Stromal cell of bone marrow (primary cell): ENCODE measurements at regions not wholly inside any gene's neighbourhood (a gene's known extent, or its start where the extent isn't known, plus 50 kb on each side); places are given as distances from the start of the nearest gene placed in this dataset.
A peak's percentile ranks its signal among the peaks of the same experiment; 100 is the strongest.

ENCODE experiments used
- DNase-seq: peaks from one replicate; pipeline ENCODE4 v3.0.0-alpha.2; 2012; ENCODE audit warnings: low read depth

DNA sequence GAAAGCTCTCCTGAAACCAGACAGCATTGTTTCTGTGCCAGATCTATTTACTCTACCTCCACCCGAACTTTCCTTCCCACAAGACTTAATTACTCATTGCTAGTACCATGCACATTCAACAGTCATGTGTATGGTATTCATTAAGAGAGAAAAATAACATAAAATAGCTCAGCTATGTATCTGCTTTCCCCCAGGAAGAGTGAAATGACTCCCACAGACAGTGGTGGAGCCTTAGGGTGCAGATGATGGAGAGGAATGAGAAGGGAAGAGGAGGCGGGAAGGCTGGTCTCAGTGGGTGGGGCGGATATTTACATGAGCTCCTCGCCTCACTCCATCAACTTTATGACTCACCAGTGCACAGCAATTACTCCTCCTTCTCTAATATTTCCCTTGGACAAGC, 724.5 kb downstream of the EPHA4 start:
- DNase-seq, result peak; percentile 38

DNA sequence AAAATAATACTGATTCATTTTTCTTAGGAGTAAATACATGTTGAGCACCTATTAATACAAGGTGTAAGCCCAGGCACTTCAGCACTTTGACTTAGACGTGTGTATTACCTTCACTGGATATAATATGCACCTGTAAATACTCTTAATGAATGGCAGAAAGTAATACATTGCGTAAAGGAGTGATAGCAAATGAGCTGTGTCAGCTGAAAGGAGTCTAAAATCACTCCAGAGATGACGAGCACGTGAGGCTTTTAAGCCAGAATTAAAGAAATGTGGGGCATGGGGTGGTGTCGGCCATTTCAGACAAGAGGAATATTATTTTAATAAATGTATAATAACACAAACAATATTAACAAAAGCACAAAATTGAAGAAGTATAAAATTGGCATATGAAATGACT, 722.7 kb downstream of the EPHA4 start:
- DNase-seq, result no peak

DNA sequence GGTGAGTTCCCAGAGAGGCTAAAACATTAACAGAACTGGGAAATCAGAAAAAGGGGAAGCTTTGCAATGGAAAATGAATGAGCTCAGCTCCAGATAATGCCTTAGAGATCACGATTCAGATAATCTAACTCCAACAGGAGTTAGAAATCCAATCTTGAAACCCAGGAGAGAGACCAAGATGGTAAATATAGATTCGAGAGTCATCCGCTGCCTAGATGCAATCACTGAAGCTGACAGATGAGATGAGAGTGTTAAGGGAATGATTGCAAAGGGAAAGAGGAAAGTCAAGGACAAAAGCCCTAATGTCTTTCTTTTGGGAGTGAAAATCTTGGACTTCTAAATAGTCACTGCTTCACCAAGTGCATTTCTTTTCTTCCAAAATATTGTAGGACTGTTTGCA, 722.0 kb downstream of the EPHA4 start:
- DNase-seq, result no peak

DNA sequence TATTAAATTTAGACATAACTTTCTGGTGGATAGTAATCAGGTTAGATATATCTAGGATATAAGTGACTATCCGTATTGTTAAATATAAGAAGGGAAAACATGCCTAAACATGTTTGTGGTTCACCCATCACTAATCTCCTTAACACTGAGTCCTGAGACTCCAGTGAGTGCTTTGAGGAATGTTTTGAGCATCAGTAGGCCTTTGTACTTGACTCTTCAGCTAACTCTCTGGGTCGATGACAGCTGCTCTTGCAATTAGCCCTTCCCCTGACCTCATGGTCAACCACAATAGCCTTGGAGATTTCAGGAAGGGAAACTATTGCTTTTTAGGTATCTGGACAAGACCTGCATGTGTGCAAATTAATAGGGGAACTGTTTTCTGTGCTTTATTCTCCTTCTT, 716.8 kb downstream of the EPHA4 start:
- DNase-seq, result no peak

DNA sequence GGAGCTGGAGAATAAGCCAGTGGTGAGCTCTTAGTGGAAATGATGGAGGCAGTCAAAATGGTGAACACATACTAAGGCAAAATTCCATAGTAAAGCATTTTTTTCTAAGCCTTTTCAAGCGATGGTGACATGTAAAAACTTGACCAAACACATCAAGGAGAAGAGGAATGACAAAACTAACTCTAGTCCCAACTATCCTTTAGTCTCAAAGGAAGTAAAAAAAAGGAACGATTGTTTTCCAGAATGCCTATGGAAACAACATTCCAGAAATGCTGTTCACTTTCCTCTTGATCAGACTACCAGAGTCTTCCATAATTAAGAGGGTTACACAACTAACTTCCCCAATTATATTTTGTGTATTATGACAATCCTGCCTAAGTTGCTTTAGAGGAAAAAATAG, 715.6 kb downstream of the EPHA4 start:
- DNase-seq, result no peak

DNA sequence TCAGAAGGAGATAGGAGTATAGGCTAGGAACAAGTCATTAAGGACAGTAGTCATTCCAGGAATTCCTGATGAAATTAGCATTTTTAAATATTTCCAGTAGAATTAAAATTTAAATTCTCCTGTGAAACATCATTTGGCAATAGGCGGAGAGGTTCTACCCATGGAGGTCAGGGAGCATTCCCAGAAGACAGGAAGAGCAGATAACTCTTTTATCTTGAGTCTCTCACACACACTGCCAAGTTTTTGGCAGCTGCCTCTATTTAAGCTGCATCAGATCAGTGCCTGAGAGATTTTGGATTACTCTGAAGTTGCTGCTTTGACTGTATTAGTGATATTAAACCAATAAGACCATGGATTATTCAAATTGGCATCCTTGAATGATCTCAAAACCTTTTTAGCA, 714.7 kb downstream of the EPHA4 start:
- DNase-seq, result no peak

DNA sequence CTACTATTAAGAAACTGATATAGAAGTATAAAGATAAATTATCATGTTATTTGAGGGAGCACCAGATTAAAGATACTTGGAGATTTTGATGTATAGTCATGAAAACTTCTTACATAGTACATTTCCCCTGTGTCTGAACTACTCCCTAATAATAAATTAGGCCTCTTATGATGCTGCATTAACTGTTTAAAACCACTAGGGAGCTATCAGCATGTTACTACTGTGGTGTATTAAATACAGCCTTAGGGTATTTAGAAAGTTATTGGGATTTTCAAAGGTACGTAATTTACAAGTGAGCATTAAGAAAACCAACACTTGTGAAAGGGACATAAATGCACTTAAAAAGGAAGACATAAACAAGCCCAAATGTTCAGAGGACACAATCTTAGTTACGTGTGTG, 714.0 kb downstream of the EPHA4 start:
- no peak for DNase-seq

DNA sequence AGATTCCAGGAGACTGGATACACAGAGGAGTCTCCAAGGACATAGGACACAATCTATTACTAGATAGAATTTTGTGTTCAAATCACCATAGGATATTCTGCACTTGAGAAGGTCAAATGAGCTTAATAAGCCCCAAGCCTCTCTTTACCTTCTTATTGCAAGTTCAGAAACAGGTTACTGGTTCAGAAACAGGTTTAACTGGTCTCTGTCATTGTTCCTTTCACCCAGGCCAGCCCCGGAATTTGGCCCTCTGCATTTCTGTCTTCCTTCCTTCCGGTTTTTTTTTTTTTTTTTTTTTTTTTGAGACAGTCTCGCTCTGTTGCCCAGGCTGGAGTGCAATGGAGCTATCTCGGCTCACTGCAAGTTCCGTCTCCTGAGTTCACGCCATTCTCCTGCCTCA, 700.2 kb downstream of the EPHA4 start:
- DNase-seq, result no peak

DNA sequence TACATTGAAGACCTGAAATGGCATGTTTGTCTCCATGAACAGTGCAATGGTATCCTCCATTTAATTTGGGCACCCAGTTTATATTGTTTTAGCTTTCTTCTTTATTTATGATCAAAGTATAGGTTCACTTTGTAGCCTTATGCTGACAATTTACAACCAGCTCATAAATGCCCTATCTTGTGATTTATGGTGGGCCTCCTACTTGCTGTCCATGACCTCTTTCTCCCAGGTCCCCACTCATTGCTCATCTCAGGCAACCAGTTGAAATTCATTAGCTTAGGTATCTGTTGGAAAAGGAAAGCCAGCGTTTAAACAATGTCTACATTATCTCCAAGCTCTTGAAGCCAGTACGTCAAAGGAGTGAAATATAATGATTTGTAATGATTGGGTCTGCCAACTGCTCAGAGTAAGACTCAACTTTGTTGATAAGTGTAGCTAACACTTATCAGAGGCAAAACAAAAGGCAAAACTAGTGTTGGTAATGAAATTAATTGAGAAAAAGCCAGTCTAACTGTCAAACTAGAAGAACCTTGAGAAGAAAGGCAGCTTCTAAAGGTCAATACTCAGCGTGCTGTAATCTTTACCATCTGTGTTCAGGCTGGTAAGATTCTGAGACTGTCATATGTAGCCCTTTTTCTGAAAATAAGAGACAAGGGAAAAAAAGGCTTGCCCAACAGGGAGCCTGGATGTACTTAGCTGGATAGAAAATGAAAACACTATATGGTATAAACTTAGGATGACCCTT, 695.9 kb downstream of the EPHA4 start:
- no peak for DNase-seq

DNA sequence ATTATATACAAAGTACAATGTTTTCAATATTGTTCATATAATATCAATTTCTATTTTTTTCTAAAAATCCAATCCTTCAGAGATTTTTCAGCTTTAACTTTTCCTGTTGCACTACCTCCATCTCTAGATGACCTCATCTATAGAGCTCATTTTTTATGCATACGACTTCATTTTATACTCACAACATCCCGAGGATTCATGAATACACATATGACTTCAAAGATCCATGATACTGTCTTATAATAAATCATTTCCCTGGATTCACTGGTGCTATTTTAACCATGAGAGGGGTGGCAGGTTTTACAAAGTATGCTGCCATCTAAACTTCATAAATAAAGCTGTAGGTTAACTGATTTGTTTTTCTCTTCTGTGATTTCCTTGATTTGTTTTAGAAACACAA, 694.6 kb downstream of the EPHA4 start:
- DNase-seq, result no peak

DNA sequence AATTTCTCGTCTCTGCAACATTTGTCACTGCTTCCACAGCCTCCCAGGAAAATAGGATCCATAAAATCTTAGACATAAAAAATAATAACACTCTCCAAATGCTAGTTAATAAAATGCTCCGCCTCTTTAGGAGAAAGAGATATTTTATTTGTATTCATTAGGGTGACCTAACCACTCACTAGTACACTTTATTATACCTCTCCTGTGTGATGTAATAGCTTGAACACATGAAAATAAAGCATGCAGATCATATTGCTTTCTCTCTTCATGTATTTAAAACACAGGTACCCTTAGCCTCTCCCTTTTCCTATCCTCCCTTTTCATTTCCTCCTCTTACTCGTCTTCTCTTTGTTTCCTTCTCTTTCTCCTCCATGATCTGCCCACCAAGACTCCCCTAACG, 694.2 kb downstream of the EPHA4 start:
- DNase-seq, result no peak

DNA sequence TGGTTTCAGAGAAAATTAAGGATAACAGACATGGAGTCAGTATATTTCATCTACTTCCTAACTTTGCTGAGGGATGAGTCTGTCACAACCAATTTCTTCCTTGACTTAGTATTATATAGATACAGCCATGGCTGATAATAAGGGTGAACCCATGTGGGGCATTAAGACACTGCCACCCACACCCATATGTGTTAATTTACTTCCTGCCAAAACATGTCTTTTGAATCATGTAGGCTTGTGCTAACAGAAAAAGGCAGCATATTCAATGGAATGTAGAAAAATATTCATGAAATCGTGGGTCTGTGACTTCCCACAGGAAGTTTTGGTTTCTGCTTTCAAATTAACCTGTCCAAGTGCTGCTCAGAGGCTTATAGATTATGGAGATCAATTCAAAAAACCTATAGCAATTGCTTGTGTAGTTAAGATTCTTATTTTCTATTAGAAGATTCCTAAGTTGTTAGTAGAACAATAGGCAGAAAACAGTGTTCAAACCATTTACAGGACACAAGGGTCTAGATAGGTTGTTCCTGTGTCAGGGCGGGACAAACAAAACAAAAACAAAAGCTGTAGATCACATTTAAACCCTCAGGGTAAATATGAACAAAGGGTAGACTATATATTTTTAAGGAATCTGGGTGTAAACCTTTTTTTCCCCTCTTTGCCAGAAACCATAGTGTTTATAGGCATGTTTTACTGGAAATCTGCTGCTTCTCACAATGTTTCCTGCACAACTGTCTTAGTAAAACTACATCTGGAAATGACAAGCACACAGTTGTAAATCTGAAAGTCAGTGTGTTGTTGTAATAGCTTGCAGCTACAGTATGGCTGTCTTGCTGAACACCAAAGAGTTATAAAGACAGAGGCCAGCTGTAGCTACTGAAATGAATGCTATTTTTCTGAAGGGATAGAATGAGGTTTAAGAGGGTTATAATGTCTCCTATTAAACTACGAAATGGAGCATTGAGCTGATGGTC, 691.2 kb downstream of the EPHA4 start:
- DNase-seq, result no peak

DNA sequence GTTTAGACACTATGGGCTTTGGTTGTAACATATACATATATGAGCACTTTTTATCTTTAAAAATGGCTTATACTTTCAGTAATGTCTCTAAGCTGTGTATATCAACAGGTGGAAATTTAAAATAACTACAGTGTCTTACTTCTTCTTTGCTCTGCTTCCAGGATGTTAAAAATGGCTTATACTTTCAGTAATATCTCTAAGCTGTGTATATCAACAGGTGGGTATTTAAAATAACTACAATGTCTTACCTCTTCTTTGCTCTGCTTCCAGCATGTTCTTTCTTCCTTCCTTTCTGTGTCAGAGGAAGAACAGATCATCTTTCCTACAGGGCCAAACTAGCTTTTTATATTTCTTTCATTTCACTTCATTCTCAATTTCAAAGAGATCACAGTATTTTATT, 689.6 kb downstream of the EPHA4 start:
- DNase-seq, result no peak

DNA sequence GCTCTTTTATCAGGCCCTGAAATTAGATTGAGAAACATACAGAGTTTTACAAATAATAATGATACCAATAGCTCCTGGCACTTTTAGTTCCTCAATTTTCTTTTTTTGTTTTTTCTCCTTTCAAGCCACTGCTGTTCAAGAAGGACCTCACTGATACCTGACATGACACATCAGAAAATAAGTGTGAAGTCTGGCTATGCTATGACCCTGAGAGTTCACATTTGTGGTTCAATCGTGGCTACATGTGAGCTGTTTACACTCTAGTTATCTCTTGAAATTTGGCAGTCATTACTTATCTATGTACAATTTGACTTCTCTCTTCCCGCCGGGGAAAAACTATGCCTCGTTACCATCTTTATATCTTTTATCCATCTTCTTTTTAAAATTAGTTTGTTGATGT, 686.5 kb downstream of the EPHA4 start:
- no peak for DNase-seq

DNA sequence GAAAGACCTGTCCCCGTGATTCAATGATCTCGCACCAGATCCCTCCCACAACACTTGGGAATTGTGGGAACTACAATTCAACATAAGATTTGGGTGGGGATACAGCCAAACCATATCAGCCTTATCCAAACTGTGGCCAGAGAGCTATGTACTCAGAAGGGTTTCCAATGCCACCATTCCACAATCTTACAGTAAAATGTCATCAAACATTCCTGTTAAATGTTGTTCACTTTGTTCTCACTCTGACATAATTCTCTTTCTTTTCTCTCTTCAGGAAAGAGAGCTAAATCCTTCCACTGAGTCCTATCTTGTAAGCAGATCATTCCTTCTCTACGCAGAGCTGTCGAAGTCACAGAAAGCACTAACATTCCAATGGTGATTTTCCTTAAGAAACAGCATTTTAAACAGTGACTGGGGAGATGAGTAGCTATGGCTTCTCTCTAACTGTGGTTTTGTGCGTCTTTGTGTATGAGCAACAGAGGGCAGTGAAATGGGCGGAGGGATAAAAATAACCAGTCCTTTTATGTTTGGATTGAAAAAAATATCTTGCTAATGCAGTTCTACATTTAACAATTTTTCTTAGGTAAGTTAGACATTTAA, 684.7 kb downstream of the EPHA4 start:
- DNase-seq, result peak; percentile 7

DNA sequence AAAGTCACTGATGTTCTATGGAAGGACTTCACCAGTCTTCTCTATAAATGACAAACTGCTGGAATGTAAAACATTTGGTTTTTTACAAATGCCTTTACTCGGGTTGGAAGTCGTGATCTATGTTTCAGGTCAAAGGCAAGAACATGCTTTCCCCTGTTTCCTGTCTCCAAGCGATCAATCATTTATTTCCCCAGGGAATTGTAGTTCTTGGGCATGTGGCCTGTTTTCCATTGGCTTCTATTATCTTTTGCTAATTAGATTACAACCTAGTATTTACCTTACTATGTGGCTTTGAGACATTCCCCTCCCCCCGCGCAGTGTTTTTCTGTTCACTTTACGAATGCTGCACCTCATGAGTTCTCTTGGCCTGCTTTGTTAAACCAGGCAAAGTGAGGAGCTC, 684.2 kb downstream of the EPHA4 start:
- DNase-seq, result no peak

DNA sequence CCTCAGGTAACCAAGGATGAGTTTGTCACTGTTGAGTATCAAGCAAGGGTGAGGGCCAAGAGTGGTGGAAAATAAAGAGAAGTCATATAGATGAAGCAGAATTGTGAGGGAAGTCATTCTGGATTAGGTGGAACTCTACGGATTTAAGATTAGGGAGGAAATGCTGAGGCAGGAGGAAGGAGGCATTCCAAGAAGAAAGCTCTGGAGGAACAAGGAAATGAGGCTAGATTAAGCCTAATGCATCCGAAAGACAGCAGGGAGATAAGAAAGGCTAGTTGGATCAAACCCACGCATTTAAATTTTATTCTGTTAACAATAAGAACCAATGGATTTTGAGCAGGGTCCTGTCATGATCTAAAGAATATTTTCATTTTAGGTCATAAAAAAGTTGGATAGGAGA, 681.2 kb downstream of the EPHA4 start:
- no peak for DNase-seq

DNA sequence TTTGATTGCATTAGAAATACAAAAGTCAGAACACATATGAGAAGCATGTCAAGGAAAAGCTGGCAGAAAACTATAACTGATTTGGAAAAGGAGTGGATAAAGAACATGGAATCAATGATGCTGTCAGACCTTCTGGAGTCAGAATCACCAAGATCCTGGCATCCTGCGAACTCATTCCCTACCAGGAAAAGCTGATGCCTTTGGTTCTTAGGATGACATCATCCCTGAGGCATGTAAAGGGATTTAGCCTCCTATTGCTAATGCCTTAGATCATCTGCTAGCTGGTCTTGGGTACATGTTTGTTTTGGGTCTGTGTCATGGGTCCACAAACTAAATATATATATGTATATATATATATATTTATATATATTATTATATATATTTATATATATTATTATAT, 680.7 kb downstream of the EPHA4 start:
- DNase-seq, result peak; percentile 76

DNA sequence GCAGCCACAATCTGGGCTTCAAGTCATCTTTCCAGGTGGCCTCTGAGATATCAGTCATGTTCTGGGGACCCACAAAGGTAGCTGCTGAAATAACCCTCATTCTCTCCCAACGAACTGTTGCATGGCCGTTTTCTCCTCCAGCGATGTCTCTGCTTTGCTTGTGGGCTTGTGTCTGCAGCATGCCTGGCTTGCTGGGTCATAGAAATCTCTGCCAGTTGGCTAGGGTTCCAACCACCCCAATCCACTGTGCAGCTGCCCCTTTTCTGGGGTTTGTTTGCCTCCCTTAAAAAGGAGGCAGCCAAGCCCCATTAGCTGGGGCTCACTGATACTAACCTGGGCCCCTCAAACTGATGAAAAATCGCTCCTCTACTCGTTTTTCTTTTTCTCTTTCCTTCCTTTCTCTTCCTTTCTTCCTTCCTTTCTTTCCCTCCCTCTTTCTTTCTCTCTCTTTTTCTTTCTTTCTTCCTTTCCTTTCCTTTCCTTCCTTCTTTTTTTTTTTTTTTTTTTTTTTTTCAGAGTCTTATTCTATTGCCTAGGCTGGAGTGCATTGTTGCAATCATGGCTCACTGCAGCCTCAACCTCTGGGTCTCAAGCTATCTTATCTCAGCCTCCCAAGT, 680.0 kb downstream of the EPHA4 start:
- no peak for DNase-seq

DNA sequence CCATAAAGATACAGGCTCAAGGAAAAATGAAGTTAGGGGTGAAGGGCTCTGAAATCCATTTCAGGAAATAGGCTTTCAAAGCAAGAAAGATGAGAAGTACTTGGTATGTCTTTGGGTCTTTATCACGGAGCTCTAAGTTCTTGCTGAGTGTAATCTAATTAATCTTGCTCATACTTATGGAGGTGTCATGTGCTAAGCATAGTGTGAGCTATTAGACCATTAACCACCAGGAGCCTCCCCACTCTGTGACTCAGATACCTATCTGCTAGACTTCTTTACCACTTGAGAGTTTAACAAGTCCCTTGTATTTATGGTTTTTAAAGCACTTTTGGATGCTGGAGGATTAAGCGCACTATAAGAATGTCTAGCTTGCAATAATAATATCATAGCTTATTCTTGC, 678.7 kb downstream of the EPHA4 start:
- DNase-seq, result no peak

DNA sequence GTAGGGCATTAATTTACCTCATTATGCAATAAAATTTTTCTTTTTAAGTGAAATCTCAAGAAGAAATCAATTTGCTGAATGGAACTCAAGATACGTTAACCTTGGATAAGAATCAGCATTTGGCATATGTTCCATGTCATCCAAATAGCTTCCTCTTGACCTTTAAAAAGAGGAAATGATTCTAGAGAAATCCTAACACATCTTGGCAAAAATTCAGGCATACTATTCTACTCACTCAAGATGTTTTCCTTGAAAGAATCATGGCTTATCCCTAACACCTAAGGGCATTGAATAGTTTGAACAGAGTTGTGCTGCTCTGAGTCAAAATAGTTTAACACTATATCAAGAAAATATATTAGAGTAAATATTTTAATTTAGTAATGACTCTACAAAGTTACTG, 678.0 kb downstream of the EPHA4 start:
- no peak for DNase-seq

DNA sequence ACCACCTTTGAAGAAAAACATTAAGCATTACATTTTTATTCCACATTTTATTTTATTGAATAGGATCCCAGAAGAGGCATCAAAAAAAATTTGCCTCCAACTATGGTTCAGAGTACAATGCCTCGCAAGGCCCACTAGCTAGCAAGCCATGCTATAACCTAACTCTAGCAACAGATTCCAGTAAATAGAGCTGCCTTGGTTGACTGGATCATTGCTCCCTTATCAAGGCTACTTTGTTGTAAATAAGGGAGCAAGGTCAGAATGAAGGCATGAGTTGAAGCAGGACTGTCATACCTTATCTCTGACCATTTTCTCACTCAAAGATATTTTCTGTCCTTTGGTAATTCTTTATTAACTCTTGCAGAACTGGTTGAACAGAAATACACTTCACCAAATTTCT, 672.6 kb downstream of the EPHA4 start:
- no peak for DNase-seq

DNA sequence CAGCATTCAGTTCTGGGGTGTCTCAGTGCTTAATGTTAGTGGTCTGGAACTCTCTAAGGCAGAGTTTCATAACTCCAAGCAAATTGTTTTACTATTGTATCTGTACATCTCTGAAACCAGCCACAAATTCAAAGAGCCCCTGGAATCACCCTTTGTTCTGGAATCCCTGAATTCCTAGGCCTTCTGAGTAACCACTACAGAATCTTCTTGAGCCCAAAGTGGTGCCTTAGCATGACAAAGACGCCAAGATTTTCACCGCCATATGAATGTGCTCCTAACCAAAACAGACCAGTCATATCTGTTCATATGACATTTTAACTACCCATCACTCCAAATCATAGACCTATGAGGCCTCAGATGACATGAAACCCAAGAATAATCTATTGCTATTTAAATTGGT, 668.1 kb downstream of the EPHA4 start:
- no peak for DNase-seq
